CD4-positive, alpha-beta T cell treated with Interferon alpha-2 for 1 hour (primary cell): ENCODE measurements at regions not wholly inside any gene's neighbourhood (a gene's known extent, or its start where the extent isn't known, plus 50 kb on each side); places are given as distances from the start of the nearest gene placed in this dataset.

Source experiments
- DNase-seq, 2 donors: peaks; one replicate each; pipeline ENCODE4 v3.0.0-alpha.2; 2020 to 2022

- DNase-seq: no peak
These were observed 1958.8 kb upstream of the CELF4 start for GRCh38 chr18:39524370-39524769.

GRCh38 chr18:39523281-39523680, 1957.7 kb upstream of the CELF4 start:
- DNase-seq: no peak

DNA sequence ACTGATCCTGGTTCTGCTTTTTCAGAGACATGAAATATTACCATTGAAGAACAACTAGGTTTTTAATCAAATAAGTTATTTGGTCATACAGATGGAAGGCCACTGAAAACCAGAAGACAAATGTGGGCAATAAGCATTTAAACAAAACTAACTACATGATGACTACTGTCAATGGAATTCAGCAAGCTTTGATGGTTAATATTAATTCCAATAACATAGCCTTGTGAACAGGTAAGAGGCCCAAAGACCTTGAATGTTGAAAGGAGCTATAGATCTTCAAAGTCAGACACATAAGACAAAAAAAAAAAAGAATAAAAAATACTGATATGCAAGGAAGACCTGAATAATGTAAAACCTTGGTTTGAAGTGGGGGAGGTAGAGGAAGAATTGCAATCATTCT, 1955.6 kb upstream of the CELF4 start:
- DNase-seq: no peak

GRCh38 chr18:39519741-39520140, 1954.1 kb upstream of the CELF4 start:
- DNase-seq: no peak

- DNase-seq: no peak
These were observed 1949.7 kb upstream of the CELF4 start for GRCh38 chr18:39515299-39515698.

DNA sequence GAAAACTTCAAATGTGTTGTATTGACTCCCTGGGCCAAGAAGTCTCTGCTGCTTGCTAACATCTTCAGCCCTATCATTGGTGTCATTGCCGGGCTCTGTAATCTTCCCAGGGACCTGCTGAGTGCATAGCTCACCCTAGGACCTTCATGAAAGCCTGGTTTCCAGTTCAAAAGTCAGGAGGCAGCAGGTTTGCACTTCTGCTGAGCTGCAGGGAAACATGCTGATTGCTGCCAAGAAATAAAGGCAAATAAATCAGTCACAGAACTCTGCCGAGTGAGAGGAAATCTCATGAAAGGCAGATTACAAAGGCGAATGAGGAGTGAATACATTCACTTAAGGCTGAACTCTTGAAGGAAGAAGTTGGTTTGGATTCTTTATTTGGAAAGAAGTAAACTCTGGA, 1947.6 kb upstream of the CELF4 start:
- no peak for DNase-seq

GRCh38 chr18:39506581-39507330, 1941.2 kb upstream of the CELF4 start:
- no peak for DNase-seq

GRCh38 chr18:39500306-39500705, 1934.7 kb upstream of the CELF4 start:
- DNase-seq: no peak

DNA sequence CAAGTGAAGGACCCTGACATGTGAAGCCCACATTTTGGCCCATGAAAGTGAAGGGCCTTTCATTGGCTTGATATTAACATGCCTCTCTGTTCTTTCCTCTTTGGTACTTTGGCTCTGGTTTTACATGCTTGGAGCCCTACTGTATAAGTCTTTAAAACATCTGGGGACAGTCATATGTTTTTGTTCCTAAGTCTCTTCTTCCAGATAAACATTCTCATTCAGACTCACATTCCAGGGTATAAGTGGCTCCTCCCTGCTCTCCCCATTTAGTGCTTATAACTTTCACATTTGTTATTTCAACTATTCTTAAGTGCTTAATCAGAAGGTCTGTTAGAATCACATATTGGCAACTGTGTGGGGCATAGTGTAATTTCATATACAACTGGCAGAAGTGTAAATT, 1932.2 kb upstream of the CELF4 start:
- DNase-seq: no peak

DNA sequence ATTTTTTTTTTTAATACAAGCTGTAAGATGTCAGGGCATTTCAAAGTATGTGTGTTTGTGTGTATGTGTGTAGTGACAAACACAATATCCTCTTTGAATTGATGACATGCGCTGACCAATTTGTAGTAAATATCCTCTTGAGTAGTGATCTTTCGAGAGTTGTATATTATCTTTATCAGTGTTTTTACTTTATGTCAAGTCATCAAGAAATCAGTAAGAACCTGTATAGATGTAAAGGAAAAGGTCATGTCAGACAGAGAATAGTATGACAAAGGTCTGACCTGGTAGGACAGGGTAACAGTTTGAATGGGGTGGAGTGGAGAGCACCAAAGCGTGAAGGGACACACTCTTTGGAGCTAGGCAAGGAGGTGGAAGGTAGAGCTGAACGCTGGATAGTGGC, 1931.4 kb upstream of the CELF4 start:
- DNase-seq: no peak

- no peak for DNase-seq
These were observed 1928.8 kb upstream of the CELF4 start for GRCh38 chr18:39494211-39494896.

DNA sequence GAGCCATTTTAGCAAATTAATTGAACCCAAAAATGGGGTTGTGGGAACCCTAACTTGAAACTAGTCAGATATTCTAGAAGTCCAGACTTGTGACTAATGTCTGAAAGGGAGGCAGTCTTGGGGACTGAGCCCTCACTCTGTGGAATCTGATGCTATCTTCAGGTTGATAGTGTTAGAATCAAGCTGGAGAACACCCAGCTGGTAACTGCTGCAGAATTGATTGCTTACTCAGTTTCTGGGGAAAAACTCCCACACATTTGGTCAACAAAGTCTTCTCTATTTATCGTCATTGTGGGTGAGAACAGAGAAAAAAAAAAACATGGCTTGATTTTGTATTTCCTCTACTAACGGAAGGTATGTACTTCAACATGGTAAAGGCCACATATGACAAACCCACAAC, 1925.8 kb upstream of the CELF4 start:
- no peak for DNase-seq

- DNase-seq: no peak
These were observed 1923.8 kb upstream of the CELF4 start for GRCh38 chr18:39489431-39489830.

GRCh38 chr18:39487932-39488331, 1922.3 kb upstream of the CELF4 start:
- no peak for DNase-seq

DNA sequence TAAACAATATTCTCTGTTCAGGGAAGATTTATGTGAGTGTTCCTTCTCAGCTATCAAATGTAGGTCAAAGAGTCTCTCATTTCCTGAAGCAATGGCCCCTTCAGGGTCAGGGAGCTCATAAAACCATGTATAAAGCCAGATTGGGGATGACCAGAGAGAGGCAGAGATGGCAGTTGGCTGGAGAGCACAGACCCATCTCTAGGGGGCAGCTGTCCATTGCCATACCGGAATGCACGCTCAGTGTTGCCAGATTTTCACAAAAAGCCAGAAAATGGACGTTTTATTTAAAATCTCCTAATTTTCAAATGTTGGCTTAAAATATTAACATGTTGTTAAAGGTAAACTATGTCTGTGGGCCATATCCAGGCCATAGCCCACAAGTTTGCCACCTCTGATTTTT, 1920.7 kb upstream of the CELF4 start:
- DNase-seq: no peak

GRCh38 chr18:39485696-39486095, 1920.1 kb upstream of the CELF4 start:
- no peak for DNase-seq

- no peak for DNase-seq
These were observed 1915.7 kb upstream of the CELF4 start for GRCh38 chr18:39481281-39481680.

DNA sequence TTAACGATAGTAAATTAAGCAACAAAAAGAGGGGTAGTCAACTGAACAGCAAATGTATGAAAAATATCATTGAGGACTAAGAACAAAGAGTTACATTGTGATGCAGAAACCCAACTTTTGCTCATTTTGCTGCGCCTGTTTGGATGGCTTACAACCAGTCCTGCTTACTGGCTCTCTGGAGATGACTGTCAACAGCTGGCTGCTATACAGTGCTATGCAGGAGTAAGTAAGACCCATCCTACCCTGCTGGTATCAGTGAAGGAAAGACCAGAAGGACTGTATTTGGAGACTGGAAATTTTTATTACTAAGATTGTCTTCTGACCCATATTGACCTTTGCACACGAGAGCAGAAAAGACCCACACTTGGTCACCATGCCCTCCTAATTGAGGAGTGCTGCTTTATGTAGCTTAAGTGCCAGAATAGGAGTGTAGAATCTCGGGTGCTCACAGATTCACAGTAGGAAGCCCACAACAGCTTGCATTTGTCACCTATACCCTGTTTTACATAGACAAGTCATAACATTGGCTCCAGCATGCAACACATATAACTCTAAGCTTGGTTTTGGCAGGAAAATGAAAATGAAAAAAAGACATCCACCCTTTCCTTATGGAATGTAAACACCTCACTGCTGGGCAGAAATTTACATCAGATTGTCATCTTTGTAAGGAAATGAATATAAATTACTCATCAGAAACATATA, 1915.0 kb upstream of the CELF4 start:
- no peak for DNase-seq

DNA sequence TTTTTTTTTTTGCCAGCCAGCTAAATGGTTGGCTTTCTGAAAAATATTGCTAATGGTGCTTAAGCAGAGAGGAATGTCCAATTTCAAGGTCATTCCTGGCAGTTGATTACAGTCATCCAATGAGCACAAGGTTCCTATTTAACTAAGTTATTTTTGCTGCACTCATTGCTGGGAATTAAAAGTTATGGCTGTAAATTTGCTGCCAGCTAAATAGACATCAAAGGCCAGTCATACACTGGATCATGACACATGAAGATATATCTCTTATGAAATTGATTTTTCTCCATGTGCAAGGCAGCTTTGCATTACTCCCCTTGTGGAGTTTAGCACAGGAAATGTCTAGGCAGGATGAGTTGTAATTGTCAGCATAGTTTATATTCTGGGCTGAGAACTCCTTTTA, 1898.4 kb upstream of the CELF4 start:
- no peak for DNase-seq

- DNase-seq: no peak
These were observed 1896.8 kb upstream of the CELF4 start for GRCh38 chr18:39462436-39462835.

DNA sequence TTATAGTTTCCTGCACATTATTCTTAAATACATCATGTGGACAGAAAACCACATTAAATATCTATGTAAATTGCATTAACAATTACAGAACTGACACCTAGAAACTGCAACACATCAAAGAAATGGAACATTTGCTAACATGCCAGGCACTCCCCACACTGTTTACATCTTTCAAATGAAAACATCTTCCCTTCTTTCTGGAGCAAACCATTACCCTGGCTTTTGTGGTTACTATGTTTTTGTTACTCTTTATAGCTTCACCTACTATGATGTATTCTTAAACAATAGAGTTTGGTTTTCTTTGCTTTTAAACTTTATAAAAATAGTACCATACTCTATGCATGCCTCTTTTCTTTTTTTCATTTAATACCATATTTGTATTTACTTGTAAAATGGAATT, 1894.5 kb upstream of the CELF4 start:
- no peak for DNase-seq

GRCh38 chr18:39455285-39455684, 1889.7 kb upstream of the CELF4 start:
- no peak for DNase-seq

DNA sequence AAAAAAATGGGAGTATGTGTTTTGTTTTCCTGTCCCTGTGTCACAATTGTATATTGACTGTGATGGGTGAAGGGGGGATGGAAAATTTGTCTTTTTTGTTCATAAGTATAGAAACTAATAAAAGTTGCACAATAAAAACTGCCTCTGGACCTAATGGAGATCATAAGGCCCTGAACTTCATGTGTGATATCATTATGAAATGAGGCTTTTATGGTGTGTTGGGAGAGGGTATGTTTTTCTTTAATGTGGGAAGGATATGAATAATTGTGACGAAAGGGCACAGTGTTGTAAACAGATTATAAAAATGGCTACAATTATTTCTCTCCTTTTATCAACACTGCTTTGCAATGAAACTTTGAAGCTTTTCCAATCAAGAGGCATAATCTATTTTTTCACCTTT, 1889.3 kb upstream of the CELF4 start:
- DNase-seq: no peak

- DNase-seq: no peak
These were observed 1888.3 kb upstream of the CELF4 start for GRCh38 chr18:39453882-39454281.
